CD14-positive monocyte (primary cell): ENCODE measurements at regions not wholly inside any gene's neighbourhood (a gene's known extent, or its start where the extent isn't known, plus 50 kb on each side); places are given as distances from the start of the nearest gene placed in this dataset.

Experiments used
- DNase-seq, 3 donors: peaks; one replicate each; pipeline ENCODE4 v3.0.0-alpha.2; 2011 to 2022
- H2AFZ ChIP-seq: 2 replicates; pipeline ENCODE4 v1.6.0; 2012; ENCODE audit warnings: mild to moderate bottlenecking, low read depth, low read length, inconsistent platforms; ENCODE audit not compliant: insufficient read depth, poor library complexity, severe bottlenecking
- H3K27ac ChIP-seq, 2 donors: 1 replicate in 1 of 2; 2 replicates in 1 of 2; pipeline ENCODE4 v1.5.1; 2012 to 2013; ENCODE audit warnings: low read length in 2 of 2, control low read depth in 1 of 2, inconsistent platforms in 1 of 2, low read depth in 1 of 2, mild to moderate bottlenecking in 1 of 2
- H3K27me3 ChIP-seq, 2 donors: one replicate each; pipeline versions ENCODE4 v1.6.0 to v1.6.1; 2011 to 2013; ENCODE audit warnings: low read length in 2 of 2; ENCODE audit not compliant: control insufficient read depth in 2 of 2, insufficient read depth in 2 of 2
- H3K36me3 ChIP-seq, 2 donors: replicated peaks in 1 of 2; 1 replicate in 1 of 2; 2 replicates in 1 of 2; pipeline versions ENCODE4 v1.5.1 to v1.6.1; 2012 to 2013; ENCODE audit warnings: low read length in 2 of 2, control low read depth in 1 of 2, inconsistent platforms in 1 of 2, mild to moderate bottlenecking in 1 of 2; ENCODE audit not compliant: insufficient read depth in 2 of 2, control insufficient read depth in 1 of 2
- H3K4me1 ChIP-seq, 2 donors: 1 replicate in 1 of 2; 2 replicates in 1 of 2; pipeline versions ENCODE4 v1.5.1 to v1.6.1; 2012 to 2013; ENCODE audit warnings: low read length in 2 of 2, control low read depth in 1 of 2, inconsistent platforms in 1 of 2, mild to moderate bottlenecking in 1 of 2, moderate library complexity in 1 of 2; ENCODE audit not compliant: insufficient read depth in 2 of 2, control insufficient read depth in 1 of 2
- H3K4me2 ChIP-seq: replicated peaks from 2 replicates; pipeline ENCODE3; 2012; ENCODE audit warnings: low read length, moderate library complexity, mild to moderate bottlenecking; ENCODE audit not compliant: poor library complexity, severe bottlenecking; ENCODE audit errors: extremely low read depth
- H3K4me3 ChIP-seq, 3 experiments: fragments of 200-600 bp in 1 of 3; sonication (generic) in 1 of 3; replicated peaks in 1 of 3; 1 replicate in 2 of 3; 2 replicates in 1 of 3; pipeline ENCODE4 v1.5.1; 2011 to 2013; ENCODE audit warnings: low read length in 3 of 3, mild to moderate bottlenecking in 3 of 3, control low read depth in 2 of 3, low read depth in 2 of 3, inconsistent platforms in 1 of 3, moderate library complexity in 1 of 3
- H3K79me2 ChIP-seq: 2 replicates; pipeline ENCODE4 v1.6.0; 2012; ENCODE audit warnings: mild to moderate bottlenecking, control low read depth, inconsistent platforms, low read length, moderate library complexity; ENCODE audit not compliant: insufficient read depth
- H3K9ac ChIP-seq: 2 replicates; pipeline ENCODE4 v1.6.0; 2017; ENCODE audit warnings: low read length, mild to moderate bottlenecking; ENCODE audit not compliant: insufficient read depth, poor library complexity, severe bottlenecking
- H3K9me3 ChIP-seq, 2 donors: replicated peaks in 1 of 2; 1 replicate in 1 of 2; 2 replicates in 1 of 2; pipeline versions ENCODE4 v1.5.1 to v1.6.1; 2012 to 2013; ENCODE audit warnings: low read length in 2 of 2, control low read depth in 1 of 2; ENCODE audit not compliant: control insufficient read depth in 1 of 2, insufficient read depth in 1 of 2
- H4K20me1 ChIP-seq: 2 replicates; pipeline ENCODE4 v1.6.0; 2012; ENCODE audit warnings: mild to moderate bottlenecking, low read length, control low read depth, moderate library complexity; ENCODE audit not compliant: insufficient read depth
- H3K27ac Mint-ChIP-seq, 7 donors: one replicate each; pipeline ENCODE4 v1.8.0; 2020; ENCODE audit warnings: mild to moderate bottlenecking in 7 of 7, mixed read lengths in 7 of 7, moderate library complexity in 6 of 7, inconsistent platforms in 2 of 7
- H3K27me3 Mint-ChIP-seq, 3 donors: one replicate each; pipeline ENCODE4 v1.8.0; 2021 to 2022; ENCODE audit warnings: low read depth in 3 of 3, mild to moderate bottlenecking in 3 of 3, mixed read lengths in 3 of 3, moderate library complexity in 3 of 3, inconsistent platforms in 1 of 3
- H3K36me3 Mint-ChIP-seq, 2 donors: one replicate each; pipeline ENCODE4 v1.8.0; 2020; ENCODE audit warnings: mixed read lengths in 2 of 2, inconsistent platforms in 1 of 2, mild to moderate bottlenecking in 1 of 2
- H3K4me1 Mint-ChIP-seq: one replicate; pipeline ENCODE4 v1.8.0; 2020; ENCODE audit warnings: mild to moderate bottlenecking, mixed read lengths
- H3K4me3 Mint-ChIP-seq, 2 donors: one replicate each; pipeline ENCODE4 v1.8.0; 2020; ENCODE audit warnings: mild to moderate bottlenecking in 2 of 2, mixed read lengths in 2 of 2, moderate library complexity in 1 of 2
- H3K9me3 Mint-ChIP-seq, 7 donors: one replicate each; pipeline ENCODE4 v1.8.0; 2020 to 2022; ENCODE audit warnings: mixed read lengths in 7 of 7, mild to moderate bottlenecking in 6 of 7, moderate library complexity in 6 of 7, inconsistent platforms in 2 of 7
- CTCF ChIP-seq: fragments of 200-600 bp; IDR thresholded peaks from one replicate; pipeline ENCODE4 v1.8.0; 2022; ENCODE audit warnings: antibody characterized with exemption, mild to moderate bottlenecking
- WGBS: methylation state at CpG from one replicate; pipeline ENCODE4 v1.1.5; 2013; ENCODE audit warnings: missing lambda C conversion rate; ENCODE audit not compliant: insufficient coverage; 5-methylcytosine and 5-hydroxymethylcytosine counted together
- intact Hi-C, 2 donors: fragments of 100-400 bp; cut with micrococcal nuclease; formaldehyde crosslinking; loops; one replicate each; pipeline versions ENCODE4 v1.15.0 to v1.15.1; 2023

GRCh38 chr1:222229672-222230312 lies 318.1 kb downstream of the HHIPL2 start:
- H3K4me1 Mint-ChIP-seq, result no peaks in the 10 kb centered on the region
- H4K20me1 ChIP-seq, result no peaks in the 10 kb centered on the region
- DNase-seq, result no peak
- H3K27me3 ChIP-seq, result no peaks in the 10 kb centered on the region
- no peak overlapping the region for H3K9ac ChIP-seq
- no peak overlapping the region for H3K27ac ChIP-seq
- H3K36me3 Mint-ChIP-seq, result no peaks in the 10 kb centered on the region
- no peak for TF ChIP-seq CTCF
- intact Hi-C loops, result no loop called here
- no peaks in the 10 kb centered on the region for H3K36me3 ChIP-seq
- no peaks in the 10 kb centered on the region for H3K27me3 Mint-ChIP-seq
- H3K4me3 ChIP-seq, result no peak overlapping the region
- H3K9me3 Mint-ChIP-seq, result peaks cover 2 to 8% (median 6%) of the 10 kb centered on the region in 7 donors
- no peaks in the 10 kb centered on the region for H3K4me1 ChIP-seq
- WGBS, result no CpG with 5 or more reads among the region's 4 CpGs
- H3K79me2 ChIP-seq, result no peaks in the 10 kb centered on the region
- H2AFZ ChIP-seq, result no peak overlapping the region
- peaks cover 0 to 3% of the 10 kb centered on the region in 2 donors for H3K9me3 ChIP-seq
- no peak overlapping the region for H3K27ac Mint-ChIP-seq
- no peak overlapping the region for H3K4me2 ChIP-seq
- H3K4me3 Mint-ChIP-seq, result no peak overlapping the region

GRCh38 chr1:222225316-222225691 lies 322.6 kb downstream of the HHIPL2 start:
- no peak overlapping the region for H3K4me2 ChIP-seq
- intact Hi-C loops, result no loop called here

More at GRCh38 chr1:222225316-222225691, 322.6 kb downstream of the HHIPL2 start:
- Histone ChIP-seq H3K36me3 (no peaks in the 10 kb centered on the region), H3K9ac (no peak overlapping the region), H3K4me3 (no peak overlapping the region), H3K27ac (no peak overlapping the region), H3K4me1 (no peaks in the 10 kb centered on the region), H4K20me1 (no peaks in the 10 kb centered on the region), H3K79me2 (no peaks in the 10 kb centered on the region), H3K9me3 (peaks cover 0 to 3% of the 10 kb centered on the region in 2 donors), H3K27me3 (no peaks in the 10 kb centered on the region), H2AFZ (no peak overlapping the region)
- peaks cover 7 to 21% (median 11%) of the 10 kb centered on the region in 7 donors for H3K9me3 Mint-ChIP-seq
- no peaks in the 10 kb centered on the region for H3K27me3 Mint-ChIP-seq
- no peak overlapping the region for H3K27ac Mint-ChIP-seq
- no peak for TF ChIP-seq CTCF
- no peak for DNase-seq
- H3K36me3 Mint-ChIP-seq, result no peaks in the 10 kb centered on the region
- WGBS, result no CpG with 5 or more reads among the region's 4 CpGs
- H3K4me3 Mint-ChIP-seq, result no peak overlapping the region
- no peaks in the 10 kb centered on the region for H3K4me1 Mint-ChIP-seq
